MM.1S (cell line): ENCODE measurements at regions not wholly inside any gene's neighbourhood (a gene's known extent, or its start where the extent isn't known, plus 50 kb on each side); places are given as distances from the start of the nearest gene placed in this dataset.

ENCODE experiments used
- DNase-seq: peaks from one replicate; pipeline ENCODE4 v3.0.0-alpha.2; 2015
- H2AFZ ChIP-seq: fragments of 300-600 bp; sonication (generic); 2 replicates; pipeline ENCODE4 v1.6.0; 2016; ENCODE audit warnings: antibody characterized with exemption, low read length
- H3F3A ChIP-seq: fragments of 300-600 bp; sonication (generic); 2 replicates; pipeline ENCODE4 v1.6.1; 2016; ENCODE audit warnings: mild to moderate bottlenecking, antibody characterized with exemption, low read length, moderate library complexity, mixed read lengths; ENCODE audit not compliant: insufficient read depth
- H3K27ac ChIP-seq: fragments of 300-600 bp; sonication (generic); 2 replicates; pipeline ENCODE4 v1.5.1; 2016; ENCODE audit warnings: mild to moderate bottlenecking, low read length
- H3K27me3 ChIP-seq: fragments of 300-600 bp; sonication (generic); replicated peaks from 2 replicates; pipeline ENCODE4 v1.6.0; 2016; ENCODE audit warnings: low read length; ENCODE audit not compliant: insufficient read depth
- H3K36me3 ChIP-seq: fragments of 300-600 bp; sonication (generic); replicated peaks from 2 replicates; pipeline ENCODE4 v1.6.1; 2016; ENCODE audit warnings: mild to moderate bottlenecking, low read length, mixed read lengths; ENCODE audit not compliant: insufficient read depth
- H3K4me1 ChIP-seq: fragments of 300-600 bp; sonication (generic); 2 replicates; pipeline ENCODE4 v1.6.1; 2016; ENCODE audit warnings: low read length, mixed read lengths
- H3K4me2 ChIP-seq: fragments of 300-600 bp; sonication (generic); 2 replicates; pipeline ENCODE4 v1.6.0; 2016; ENCODE audit warnings: low read depth, low read length
- H3K4me3 ChIP-seq: fragments of 300-600 bp; sonication (generic); 2 replicates; pipeline ENCODE4 v1.5.1; 2016; ENCODE audit warnings: low read length, mixed read lengths
- H3K79me2 ChIP-seq: fragments of 300-600 bp; sonication (generic); 2 replicates; pipeline ENCODE4 v1.6.1; 2016; ENCODE audit warnings: mixed run types, low read length, mixed read lengths
- H3K9ac ChIP-seq: fragments of 300-600 bp; sonication (generic); 2 replicates; pipeline ENCODE4 v1.6.1; 2016; ENCODE audit warnings: low read length, mixed read lengths
- H3K9me2 ChIP-seq: fragments of 300-600 bp; sonication (generic); replicated peaks from 2 replicates; pipeline ENCODE4 v1.6.1; 2016; ENCODE audit warnings: mild to moderate bottlenecking, low read length, mixed read lengths; ENCODE audit not compliant: insufficient read depth
- H3K9me3 ChIP-seq: fragments of 300-600 bp; sonication (generic); replicated peaks from 2 replicates; pipeline ENCODE4 v1.6.1; 2016; ENCODE audit warnings: mild to moderate bottlenecking, low read length, mixed read lengths; ENCODE audit not compliant: insufficient read depth
- H4K20me1 ChIP-seq: fragments of 300-600 bp; sonication (generic); 2 replicates; pipeline ENCODE4 v1.6.1; 2016; ENCODE audit warnings: mild to moderate bottlenecking, low read length, moderate library complexity, mixed read lengths; ENCODE audit not compliant: insufficient read depth
- EZH2 ChIP-seq: fragments of 300-600 bp; sonication (generic); optimal IDR thresholded peaks from 2 replicates; pipeline ENCODE3; 2017; ENCODE audit warnings: low read depth, mild to moderate bottlenecking, antibody characterized with exemption, low read length, mixed read lengths
- EZH2phosphoT487 ChIP-seq: fragments of 300-600 bp; sonication (generic); IDR thresholded peaks from 2 replicates; pipeline ENCODE4 v1.6.1; 2018; ENCODE audit warnings: antibody characterized with exemption, low read length
- TF ChIP-seq, protein P1 (sequence below): fragments of 300-600 bp; sonication (generic); IDR thresholded peaks from 2 replicates; pipeline ENCODE4 v1.5.1; 2016; ENCODE audit warnings: antibody characterized with exemption, low read length, mixed read lengths

DNA sequence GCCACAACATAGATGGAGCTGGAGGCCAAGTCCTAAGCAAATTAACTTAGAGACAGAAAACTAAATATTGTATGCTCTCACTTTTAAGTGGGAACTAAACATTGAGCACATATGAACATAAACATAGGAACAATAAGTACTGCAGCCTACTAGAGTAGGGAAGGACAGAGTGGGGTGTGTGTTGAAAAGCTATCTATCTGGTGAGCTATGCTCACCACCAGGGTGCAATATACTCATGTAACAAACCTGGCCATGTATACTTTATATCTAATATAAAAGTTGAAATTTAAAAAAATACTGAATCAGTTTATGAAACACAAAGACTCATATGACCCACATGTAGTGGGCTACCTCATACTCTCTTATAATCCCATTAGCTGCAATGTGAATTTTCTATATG is 1305.0 kb downstream of the LRFN5 start:
- Histone ChIP-seq H3F3A (no peaks in the 10 kb centered on the region), H3K36me3 (no peaks in the 10 kb centered on the region), H4K20me1 (no peaks in the 10 kb centered on the region), H3K9me2 (no peaks in the 10 kb centered on the region), H3K27ac (no peak overlapping the region), H3K9me3 (no peaks in the 10 kb centered on the region), H2AFZ (no peak overlapping the region), H3K4me2 (no peak overlapping the region), H3K79me2 (no peaks in the 10 kb centered on the region), H3K4me3 (no peak overlapping the region), H3K4me1 (no peaks in the 10 kb centered on the region), H3K9ac (no peak overlapping the region), H3K27me3 (no peaks in the 10 kb centered on the region)
- DNase-seq: no peak
- TF ChIP-seq, protein P1, sequence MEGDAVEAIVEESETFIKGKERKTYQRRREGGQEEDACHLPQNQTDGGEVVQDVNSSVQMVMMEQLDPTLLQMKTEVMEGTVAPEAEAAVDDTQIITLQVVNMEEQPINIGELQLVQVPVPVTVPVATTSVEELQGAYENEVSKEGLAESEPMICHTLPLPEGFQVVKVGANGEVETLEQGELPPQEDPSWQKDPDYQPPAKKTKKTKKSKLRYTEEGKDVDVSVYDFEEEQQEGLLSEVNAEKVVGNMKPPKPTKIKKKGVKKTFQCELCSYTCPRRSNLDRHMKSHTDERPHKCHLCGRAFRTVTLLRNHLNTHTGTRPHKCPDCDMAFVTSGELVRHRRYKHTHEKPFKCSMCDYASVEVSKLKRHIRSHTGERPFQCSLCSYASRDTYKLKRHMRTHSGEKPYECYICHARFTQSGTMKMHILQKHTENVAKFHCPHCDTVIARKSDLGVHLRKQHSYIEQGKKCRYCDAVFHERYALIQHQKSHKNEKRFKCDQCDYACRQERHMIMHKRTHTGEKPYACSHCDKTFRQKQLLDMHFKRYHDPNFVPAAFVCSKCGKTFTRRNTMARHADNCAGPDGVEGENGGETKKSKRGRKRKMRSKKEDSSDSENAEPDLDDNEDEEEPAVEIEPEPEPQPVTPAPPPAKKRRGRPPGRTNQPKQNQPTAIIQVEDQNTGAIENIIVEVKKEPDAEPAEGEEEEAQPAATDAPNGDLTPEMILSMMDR: no peak

DNA sequence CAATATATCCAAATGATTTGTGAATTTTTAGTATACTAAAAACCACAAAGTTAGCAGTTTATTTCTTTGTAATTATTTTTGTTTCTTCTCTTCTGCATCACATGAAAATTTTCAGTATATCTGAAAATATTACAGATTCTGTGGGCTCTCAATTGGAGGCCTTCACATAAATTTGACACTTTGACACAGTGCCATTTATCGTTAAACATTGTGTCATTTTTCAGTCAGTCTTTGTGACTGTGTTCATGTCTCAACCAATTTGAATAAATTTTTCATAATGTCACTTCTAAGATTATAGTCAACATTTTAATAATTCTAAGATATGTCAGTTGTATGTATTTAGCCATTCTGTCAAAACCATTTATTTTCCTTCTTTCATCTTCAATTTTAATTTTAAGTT is 1303.0 kb downstream of the LRFN5 start:
- Histone ChIP-seq H3K27ac (no peak overlapping the region), H3K27me3 (no peaks in the 10 kb centered on the region), H3K4me3 (no peak overlapping the region), H3K36me3 (no peaks in the 10 kb centered on the region), H3K9me2 (no peaks in the 10 kb centered on the region), H3K4me2 (no peak overlapping the region), H4K20me1 (no peaks in the 10 kb centered on the region), H3K9me3 (no peaks in the 10 kb centered on the region), H3K9ac (no peak overlapping the region), H2AFZ (no peak overlapping the region), H3F3A (no peaks in the 10 kb centered on the region), H3K4me1 (no peaks in the 10 kb centered on the region), H3K79me2 (no peaks in the 10 kb centered on the region)
- TF ChIP-seq EZH2phosphoT487 (no peak), EZH2 (no peak)
- TF ChIP-seq, protein P1: no peak
- DNase-seq: no peak

DNA sequence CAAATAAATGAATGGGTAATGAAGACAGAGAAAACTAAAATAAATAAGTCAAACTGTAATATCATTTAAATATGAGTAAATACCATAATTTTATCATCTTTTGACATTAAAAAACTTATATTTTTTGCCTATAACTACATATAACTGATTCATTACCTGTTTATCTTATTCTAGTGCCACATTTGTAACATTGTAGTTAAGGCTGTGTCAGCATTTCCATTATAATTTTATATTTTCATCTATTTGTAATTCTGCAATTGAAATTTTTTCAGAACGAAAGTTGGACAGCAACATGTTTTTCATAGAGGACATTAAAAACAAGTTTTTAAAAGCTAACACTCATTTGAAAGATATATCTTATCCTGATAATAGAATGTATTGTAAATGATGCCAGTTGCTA is 1286.5 kb downstream of the LRFN5 start:
- H3K4me3 ChIP-seq: no peak overlapping the region
- H2AFZ ChIP-seq: no peak overlapping the region
- no peak overlapping the region for H3K27ac ChIP-seq
- DNase-seq: no peak
- no peak overlapping the region for H3K4me2 ChIP-seq
- H3K36me3 ChIP-seq: no peaks in the 10 kb centered on the region; the same call in 1 of the 2 replicates
- H3K27me3 ChIP-seq: no peaks in the 10 kb centered on the region
- H3K9me2 ChIP-seq: no peaks in the 10 kb centered on the region
- no peaks in the 10 kb centered on the region for H3K79me2 ChIP-seq
- H3F3A ChIP-seq: no peaks in the 10 kb centered on the region
- TF ChIP-seq, protein P1: no peak
- TF ChIP-seq EZH2 (no peak), EZH2phosphoT487 (no peak)
- no peaks in the 10 kb centered on the region for H3K4me1 ChIP-seq
- no peak overlapping the region for H3K9ac ChIP-seq
- no peaks in the 10 kb centered on the region for H4K20me1 ChIP-seq
- no peaks in the 10 kb centered on the region for H3K9me3 ChIP-seq

DNA sequence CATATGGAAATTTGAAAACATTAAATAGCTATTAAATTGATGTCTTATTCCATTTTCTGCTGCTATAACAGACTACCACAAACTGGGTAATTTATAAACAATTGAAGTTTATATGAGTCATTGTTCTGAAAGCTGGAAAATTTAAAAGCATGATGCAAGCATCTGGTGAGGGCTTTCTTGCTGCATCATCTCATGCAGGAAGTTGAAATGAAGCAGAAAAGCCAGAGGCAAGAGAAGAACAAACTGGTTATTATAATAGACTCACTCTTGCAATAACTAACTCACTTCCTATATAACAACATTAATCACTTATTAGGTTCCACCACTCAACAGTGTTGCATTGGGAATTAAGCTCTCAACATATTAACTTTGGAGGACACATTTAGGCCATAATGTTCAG is 1277.4 kb downstream of the LRFN5 start:
- Histone ChIP-seq H3K9me2 (no peaks in the 10 kb centered on the region), H3K9ac (no peak overlapping the region), H3F3A (no peaks in the 10 kb centered on the region), H3K79me2 (no peaks in the 10 kb centered on the region), H3K36me3 (no peaks in the 10 kb centered on the region), H3K4me3 (no peak overlapping the region), H3K27ac (no peak overlapping the region), H3K4me1 (no peaks in the 10 kb centered on the region), H4K20me1 (no peaks in the 10 kb centered on the region), H3K9me3 (no peaks in the 10 kb centered on the region), H3K4me2 (no peak overlapping the region), H2AFZ (no peak overlapping the region), H3K27me3 (no peaks in the 10 kb centered on the region)
- no peak for DNase-seq
- TF ChIP-seq EZH2phosphoT487: no peak
- TF ChIP-seq EZH2: no peak
- TF ChIP-seq, protein P1: no peak
